ENCODE measurements at regions not wholly inside any gene's neighbourhood (a gene's known extent, or its start where the extent isn't known, plus 50 kb on each side); places are given as distances from the start of the nearest gene placed in this dataset.
"Not testable (repeated sequence)": the region's sequence is repeated elsewhere in the genome, so short reads cannot be mapped to it uniquely, and the experiment has no call there.

GRCh38 chr1:56095696-56096665 lies 483.4 kb downstream of the PLPP3 start:
- ATAC-seq (peak; percentile 79), DNase-seq (ENCODE audit: missing footprints) (no peak)
- intact Hi-C loops (cut with DNase I): no loop called here

GRCh38 chr1:56094168-56094567 lies 485.2 kb downstream of the PLPP3 start:
- intact Hi-C loops (cut with DNase I): no loop called here
- ATAC-seq (no peak), DNase-seq (ENCODE audit: missing footprints) (no peak)

- ATAC-seq (peak; percentile 37), DNase-seq (ENCODE audit: missing footprints) (no peak)
- intact Hi-C loops (cut with DNase I): no loop called here
Observed at GRCh38 chr1:56092684-56093570, 486.4 kb downstream of the PLPP3 start.

- ATAC-seq; DNase-seq (ENCODE audit: missing footprints); intact Hi-C loops (cut with DNase I): not testable (repeated sequence)
Observed at GRCh38 chr1:56089826-56090225, 489.5 kb downstream of the PLPP3 start.

GRCh38 chr1:56084246-56084645 lies 495.1 kb downstream of the PLPP3 start:
- ATAC-seq (no peak), DNase-seq (ENCODE audit: missing footprints) (no peak)
- intact Hi-C loops (cut with DNase I): no loop called here

GRCh38 chr1:56081736-56082135 lies 497.6 kb downstream of the PLPP3 start:
- no peak for DNase-seq (ENCODE audit: missing footprints)
- ATAC-seq: no peak
- intact Hi-C loops (cut with DNase I): no loop called here

- peak; percentile 78 for ATAC-seq
- peak; percentile 69 for DNase-seq (ENCODE audit: missing footprints)
- intact Hi-C loops (cut with DNase I): no loop called here
Observed at GRCh38 chr1:56081173-56081572, 498.2 kb downstream of the PLPP3 start.

- intact Hi-C loops (cut with DNase I): no loop called here
- DNase-seq (ENCODE audit: missing footprints) (no peak), ATAC-seq (no peak)
Observed at GRCh38 chr1:56080123-56080522, 499.2 kb downstream of the PLPP3 start.

- DNase-seq (ENCODE audit: missing footprints) (peak; percentile 17), ATAC-seq (no peak)
- intact Hi-C loops (cut with DNase I): loop anchor here (5.0 kb wide), 1 partner anchor 122 kb away; no protein-coding TSS in a partner anchor
Observed at GRCh38 chr1:56079391-56079790, 500.0 kb downstream of the PLPP3 start.

- intact Hi-C loops (cut with DNase I): loop anchor here (5.0 kb wide), 1 partner anchor 120 kb away; no protein-coding TSS in a partner anchor
- no peak for DNase-seq (ENCODE audit: missing footprints)
- ATAC-seq: peak; percentile 66
Observed at GRCh38 chr1:56077206-56077605, 502.2 kb downstream of the PLPP3 start.

GRCh38 chr1:56074007-56074651 lies 505.2 kb downstream of the PLPP3 start:
- ATAC-seq (peak; percentile 89), DNase-seq (ENCODE audit: missing footprints) (peak; percentile 73)
- intact Hi-C loops (cut with DNase I): no loop called here

- intact Hi-C loops (cut with DNase I): no loop called here
- ATAC-seq (peak; percentile 12), DNase-seq (ENCODE audit: missing footprints) (no peak)
Observed at GRCh38 chr1:56073614-56074006, 505.8 kb downstream of the PLPP3 start.

- intact Hi-C loops (cut with DNase I): no loop called here
- DNase-seq (ENCODE audit: missing footprints): no peak
- no peak for ATAC-seq
Observed at GRCh38 chr1:56073206-56073605, 506.2 kb downstream of the PLPP3 start.

GRCh38 chr1:56072310-56072709 lies 507.1 kb downstream of the PLPP3 start:
- intact Hi-C loops (cut with DNase I): no loop called here
- ATAC-seq (no peak), DNase-seq (ENCODE audit: missing footprints) (no peak)

GRCh38 chr1:56071351-56071750 lies 508.0 kb downstream of the PLPP3 start:
- intact Hi-C loops (cut with DNase I): no loop called here
- DNase-seq (ENCODE audit: missing footprints) (no peak), ATAC-seq (no peak)

- no peak for DNase-seq (ENCODE audit: missing footprints)
- intact Hi-C loops (cut with DNase I): no loop called here
- no peak for ATAC-seq
Observed at GRCh38 chr1:56070601-56071000, 508.8 kb downstream of the PLPP3 start.

GRCh38 chr1:56069824-56070223 lies 509.5 kb downstream of the PLPP3 start:
- DNase-seq (ENCODE audit: missing footprints) (no peak), ATAC-seq (no peak)
- intact Hi-C loops (cut with DNase I): loop anchor here (10.0 kb wide), 1 partner anchor 505 kb away; the partner anchor contains the start of gene PLPP3

- no peak for DNase-seq (ENCODE audit: missing footprints)
- intact Hi-C loops (cut with DNase I): loop anchor here (10.0 kb wide), 1 partner anchor 506 kb away; the partner anchor contains the start of gene PLPP3
- no peak for ATAC-seq
Observed at GRCh38 chr1:56068908-56069307, 510.5 kb downstream of the PLPP3 start.

GRCh38 chr1:56068210-56068609 lies 511.2 kb downstream of the PLPP3 start:
- no peak for DNase-seq (ENCODE audit: missing footprints)
- ATAC-seq: no peak
- intact Hi-C loops (cut with DNase I): loop anchor here (10.0 kb wide), 1 partner anchor 507 kb away; the partner anchor contains the start of gene PLPP3

All from Right ventricle myocardium inferior (tissue), 1 donor.